Kidney epithelial cell (primary cell): ENCODE measurements at regions not wholly inside any gene's neighbourhood (a gene's known extent, or its start where the extent isn't known, plus 50 kb on each side); places are given as distances from the start of the nearest gene placed in this dataset.

Experiments used
- DNase-seq: peaks from one replicate; pipeline ENCODE4 v3.0.0-alpha.2; 2010; ENCODE audit warnings: low read depth
- H3K27me3 ChIP-seq: 2 replicates; pipeline ENCODE4 v1.6.0; 2011; ENCODE audit warnings: low read length; ENCODE audit not compliant: control insufficient read depth, insufficient read depth
- H3K36me3 ChIP-seq: 2 replicates; pipeline ENCODE4 v1.5.1; 2011; ENCODE audit warnings: low read length; ENCODE audit not compliant: control insufficient read depth, insufficient read depth
- H3K4me3 ChIP-seq: 2 replicates; pipeline ENCODE4 v1.5.1; 2011; ENCODE audit warnings: low read depth, mild to moderate bottlenecking, control low read depth, low read length
- TF ChIP-seq, protein P1 (sequence below): IDR thresholded peaks from 2 replicates; pipeline ENCODE4 v1.5.1; 2011; ENCODE audit warnings: mild to moderate bottlenecking, moderate library complexity, low read length, control low read depth, inconsistent platforms; ENCODE audit not compliant: insufficient read depth, poor library complexity, severe bottlenecking

DNA sequence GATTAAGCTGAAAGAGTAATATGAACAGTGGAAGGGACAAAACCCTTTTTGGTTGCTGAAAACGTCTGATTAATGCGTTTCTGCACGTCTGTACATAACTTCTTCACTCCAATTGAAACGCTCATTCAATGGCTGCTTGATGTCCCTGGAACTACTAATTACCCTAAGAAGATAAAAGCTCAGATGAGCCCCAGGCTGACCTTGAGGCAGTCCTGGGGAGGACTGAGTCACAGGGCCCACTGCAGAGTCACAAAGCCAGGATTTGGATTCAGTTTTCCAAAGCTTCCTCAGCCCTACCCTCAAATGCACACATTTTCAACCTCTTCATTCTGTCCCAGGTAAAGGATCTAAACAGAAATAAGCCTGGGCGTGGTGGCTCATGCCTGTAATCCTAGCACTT is 75.0 kb upstream of the FLT1 start:
- Histone ChIP-seq H3K27me3 (no peaks in the 10 kb centered on the region), H3K36me3 (no peaks in the 10 kb centered on the region), H3K4me3 (no peak overlapping the region)
- no peak for DNase-seq
- TF ChIP-seq, protein P1, sequence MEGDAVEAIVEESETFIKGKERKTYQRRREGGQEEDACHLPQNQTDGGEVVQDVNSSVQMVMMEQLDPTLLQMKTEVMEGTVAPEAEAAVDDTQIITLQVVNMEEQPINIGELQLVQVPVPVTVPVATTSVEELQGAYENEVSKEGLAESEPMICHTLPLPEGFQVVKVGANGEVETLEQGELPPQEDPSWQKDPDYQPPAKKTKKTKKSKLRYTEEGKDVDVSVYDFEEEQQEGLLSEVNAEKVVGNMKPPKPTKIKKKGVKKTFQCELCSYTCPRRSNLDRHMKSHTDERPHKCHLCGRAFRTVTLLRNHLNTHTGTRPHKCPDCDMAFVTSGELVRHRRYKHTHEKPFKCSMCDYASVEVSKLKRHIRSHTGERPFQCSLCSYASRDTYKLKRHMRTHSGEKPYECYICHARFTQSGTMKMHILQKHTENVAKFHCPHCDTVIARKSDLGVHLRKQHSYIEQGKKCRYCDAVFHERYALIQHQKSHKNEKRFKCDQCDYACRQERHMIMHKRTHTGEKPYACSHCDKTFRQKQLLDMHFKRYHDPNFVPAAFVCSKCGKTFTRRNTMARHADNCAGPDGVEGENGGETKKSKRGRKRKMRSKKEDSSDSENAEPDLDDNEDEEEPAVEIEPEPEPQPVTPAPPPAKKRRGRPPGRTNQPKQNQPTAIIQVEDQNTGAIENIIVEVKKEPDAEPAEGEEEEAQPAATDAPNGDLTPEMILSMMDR = no peak

DNA sequence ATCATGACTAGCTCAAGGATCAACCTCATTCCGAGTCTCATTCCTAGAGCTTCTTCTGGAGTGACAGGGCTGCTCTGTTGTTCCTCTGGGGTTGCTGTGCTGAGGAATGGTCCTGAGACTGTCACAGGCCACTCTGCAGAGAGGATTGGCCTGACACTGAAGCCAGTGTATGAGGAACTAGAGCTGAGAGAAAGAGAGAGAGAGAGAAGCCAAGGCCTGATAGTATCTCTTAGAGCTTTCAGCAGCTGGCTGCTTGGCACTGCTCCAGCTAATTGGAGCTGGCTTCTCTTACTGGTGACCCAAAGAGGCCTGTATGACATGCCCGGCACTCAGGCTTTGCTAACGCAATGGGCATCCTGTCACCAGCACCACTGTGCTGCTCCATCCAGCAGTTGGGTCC is 73.4 kb upstream of the FLT1 start:
- H3K27me3 ChIP-seq = no peaks in the 10 kb centered on the region
- H3K36me3 ChIP-seq = no peaks in the 10 kb centered on the region
- DNase-seq = no peak
- TF ChIP-seq, protein P1 = no peak
- H3K4me3 ChIP-seq = no peak overlapping the region

DNA sequence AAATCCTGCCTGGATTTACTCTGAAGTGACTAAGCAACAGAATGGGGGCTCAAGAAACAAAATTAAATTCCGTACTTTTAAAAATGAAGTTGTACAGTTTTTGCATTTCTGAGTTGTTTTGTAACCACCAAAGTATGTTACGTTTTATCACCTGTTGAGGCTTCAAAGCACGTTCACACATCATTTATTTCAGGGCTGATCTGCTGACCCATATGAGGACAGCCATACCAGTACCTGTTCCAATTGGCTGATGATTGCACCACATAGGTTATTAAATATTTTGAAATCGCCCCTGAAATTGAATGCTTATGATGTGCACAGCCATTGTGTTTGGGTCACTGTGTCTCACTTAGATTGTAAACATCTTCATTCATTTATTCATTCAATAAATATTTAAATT is 72.0 kb upstream of the FLT1 start:
- Histone ChIP-seq H3K27me3 (no peaks in the 10 kb centered on the region), H3K4me3 (no peak overlapping the region), H3K36me3 (no peaks in the 10 kb centered on the region)
- TF ChIP-seq, protein P1 = no peak
- DNase-seq = no peak

DNA sequence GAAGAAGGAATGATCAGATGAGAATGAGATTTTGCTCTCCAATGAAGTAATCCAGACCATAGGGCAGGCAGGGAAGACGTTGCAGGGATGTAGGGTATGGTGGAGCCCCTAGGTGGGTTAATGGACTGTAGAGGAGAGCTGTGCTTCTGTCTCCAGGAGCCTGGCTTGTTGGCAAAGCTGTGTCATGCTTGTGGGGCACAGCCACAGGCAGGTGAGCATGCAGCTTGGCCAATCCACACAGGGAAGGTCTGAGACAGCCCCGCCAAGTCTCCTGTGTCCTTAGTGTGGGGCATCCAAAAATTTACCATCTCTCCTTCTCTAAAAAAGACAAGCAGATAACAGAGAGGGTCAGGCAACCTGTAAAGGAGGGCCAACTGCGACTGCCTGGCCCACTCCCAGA is 71.4 kb upstream of the FLT1 start:
- H3K27me3 ChIP-seq = no peaks in the 10 kb centered on the region
- no peaks in the 10 kb centered on the region for H3K36me3 ChIP-seq
- DNase-seq = no peak
- no peak overlapping the region for H3K4me3 ChIP-seq
- TF ChIP-seq, protein P1 = no peak

DNA sequence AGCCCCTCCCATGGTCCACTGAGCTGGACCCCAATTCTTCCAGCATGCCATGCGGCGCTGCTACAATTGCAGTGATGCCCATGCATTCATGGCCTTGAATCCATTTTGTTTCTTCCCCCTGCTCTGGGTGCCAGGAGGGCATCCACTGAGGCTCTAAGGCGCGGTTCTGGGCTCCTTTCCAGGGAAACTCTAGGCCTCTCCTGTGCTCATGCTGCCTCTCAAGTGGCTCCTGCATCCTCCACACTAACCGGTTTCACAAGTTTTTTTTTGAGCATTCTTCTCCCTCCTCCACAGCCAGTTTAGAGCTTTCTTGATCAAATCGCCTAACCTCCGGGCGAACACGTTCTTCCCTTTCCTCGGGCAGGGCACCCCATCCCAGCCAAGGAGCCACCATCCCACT is 69.1 kb upstream of the FLT1 start:
- no peaks in the 10 kb centered on the region for H3K36me3 ChIP-seq
- no peak overlapping the region for H3K4me3 ChIP-seq
- TF ChIP-seq, protein P1 = no peak
- DNase-seq = no peak
- H3K27me3 ChIP-seq = no peaks in the 10 kb centered on the region

DNA sequence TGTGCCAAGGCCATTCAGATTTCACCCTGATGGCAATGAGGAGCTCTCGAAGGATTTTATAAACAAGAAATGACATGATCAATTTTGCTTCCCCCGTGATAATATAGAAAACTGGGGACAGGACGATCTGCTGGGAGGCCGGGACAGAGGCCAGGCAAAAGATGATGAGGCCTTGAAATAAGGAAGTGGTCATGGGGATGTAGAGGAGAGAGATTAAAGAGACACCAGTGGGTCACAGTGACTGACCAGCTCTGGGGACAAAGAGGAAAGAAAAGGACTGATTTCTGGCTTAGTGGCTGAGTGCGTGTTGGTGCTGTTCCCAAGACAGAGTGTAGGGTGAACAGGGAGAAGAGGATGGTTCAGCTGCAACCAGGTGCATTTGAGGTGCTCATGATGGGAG is 68.7 kb upstream of the FLT1 start:
- H3K27me3 ChIP-seq = no peaks in the 10 kb centered on the region
- no peak for DNase-seq
- no peaks in the 10 kb centered on the region for H3K36me3 ChIP-seq
- no peak overlapping the region for H3K4me3 ChIP-seq
- TF ChIP-seq, protein P1 = no peak
